ENCODE measurements at regions not wholly inside any gene's neighbourhood (a gene's known extent, or its start where the extent isn't known, plus 50 kb on each side); places are given as distances from the start of the nearest gene placed in this dataset.
A peak's percentile ranks its signal among the peaks of the same experiment; 100 is the strongest.
"Not testable (repeated sequence)": the region's sequence is repeated elsewhere in the genome, so short reads cannot be mapped to it uniquely, and the experiment has no call there.

- DNase-seq = no peak
These were observed 478.9 kb upstream of the GBE1 start for GRCh38 chr3:82240322-82240721.

- DNase-seq = no peak
These were observed 474.8 kb upstream of the GBE1 start for GRCh38 chr3:82236257-82236656.

DNA sequence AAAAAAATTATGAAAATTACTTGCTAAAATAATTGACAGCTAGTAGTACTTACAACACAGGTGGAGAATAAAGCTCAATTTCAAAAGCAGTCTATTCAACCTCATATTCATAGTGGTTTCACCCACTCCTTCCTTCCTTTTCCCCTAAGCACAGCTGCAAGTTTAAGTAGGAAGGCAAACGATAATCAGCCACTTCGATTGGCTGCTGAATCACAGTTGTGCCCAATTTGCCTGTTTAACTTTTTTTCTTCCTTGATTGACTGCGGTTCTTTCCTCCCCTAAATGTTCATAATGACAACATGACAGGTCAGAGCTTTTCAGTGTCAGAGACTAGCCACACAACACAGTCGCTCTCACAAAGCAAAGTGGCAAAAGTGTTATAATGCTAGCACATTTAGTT, 468.0 kb upstream of the GBE1 start:
- peak; percentile 14 for DNase-seq

- DNase-seq = no peak
These were observed 463.2 kb upstream of the GBE1 start for GRCh38 chr3:82224661-82225060.

GRCh38 chr3:82222401-82222800, 461.0 kb upstream of the GBE1 start:
- no peak for DNase-seq

DNA sequence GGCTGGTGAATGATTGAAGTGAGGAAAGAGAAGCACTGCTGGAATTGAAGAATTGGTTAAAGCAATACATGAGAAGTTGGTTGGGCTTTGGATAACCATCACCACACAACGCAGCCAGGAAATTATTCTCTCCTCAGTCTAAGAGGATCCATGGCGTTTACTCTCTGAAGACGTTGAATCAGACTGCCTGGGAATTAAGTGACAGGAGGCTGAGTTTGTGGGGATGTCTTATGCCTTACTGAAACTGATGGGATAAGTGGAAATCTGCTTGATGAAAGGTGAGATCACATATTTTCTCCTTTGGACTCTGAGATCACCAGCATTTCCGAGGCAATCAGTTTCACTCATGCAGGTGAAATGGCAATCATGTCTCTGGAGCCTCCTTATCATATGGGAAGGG, 456.1 kb upstream of the GBE1 start:
- DNase-seq = no peak

- DNase-seq = no peak
These were observed 446.7 kb upstream of the GBE1 start for GRCh38 chr3:82208002-82208710.

DNA sequence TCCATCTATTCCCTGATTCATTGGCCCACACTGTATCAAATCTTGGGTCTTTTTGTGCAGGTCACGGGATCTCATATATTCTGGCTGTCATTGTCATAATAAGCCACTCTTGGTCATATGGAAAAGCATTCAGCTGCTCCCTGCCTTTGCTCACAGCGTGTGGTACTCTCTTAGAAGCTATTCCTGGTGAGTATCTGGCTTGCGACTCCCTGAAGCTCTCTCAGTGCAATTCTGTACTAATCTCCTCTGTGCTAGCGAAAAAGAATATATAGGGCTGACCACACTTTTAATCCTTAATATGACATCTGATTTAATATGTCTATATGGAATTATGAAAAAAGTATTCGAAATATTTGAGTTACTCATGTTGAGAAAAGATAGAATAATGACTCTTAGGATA, 440.8 kb upstream of the GBE1 start:
- DNase-seq = no peak

DNA sequence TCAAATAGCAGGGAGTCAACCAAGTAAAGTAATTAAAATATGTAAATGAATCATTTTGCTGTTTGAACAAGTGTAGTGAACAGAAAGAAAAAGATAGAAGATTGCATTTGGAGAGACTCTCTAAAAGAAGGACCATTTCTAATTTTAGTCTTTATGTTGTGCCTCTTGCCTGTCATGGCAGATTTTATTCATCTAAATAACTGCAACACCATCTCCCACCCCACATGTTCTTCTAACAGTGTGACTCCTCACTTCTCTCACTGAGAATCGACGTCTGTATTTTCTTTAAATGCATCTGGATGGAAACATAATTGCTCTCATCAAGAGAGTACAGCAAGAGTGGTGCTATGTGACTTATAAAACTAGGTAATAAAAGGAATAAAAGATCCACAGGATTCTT, 439.9 kb upstream of the GBE1 start:
- DNase-seq = no peak

DNA sequence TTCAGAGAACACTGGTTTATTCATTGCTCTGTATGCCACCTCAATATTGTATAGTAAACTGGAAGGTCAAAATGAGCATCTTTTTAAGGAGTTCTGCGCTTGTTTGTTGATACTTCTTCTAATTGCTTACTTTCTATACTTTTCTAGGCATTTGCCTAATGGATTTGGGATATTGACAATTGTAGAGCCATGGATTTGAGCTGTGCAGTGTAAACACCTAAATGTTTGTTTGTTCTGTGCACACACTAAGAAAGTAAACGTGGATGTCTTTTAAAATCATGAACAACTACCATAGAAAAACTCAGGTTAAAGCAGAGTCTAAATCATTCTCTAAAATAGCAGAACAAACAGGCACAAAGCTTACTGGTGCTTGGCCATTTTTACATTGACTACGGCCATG, 436.6 kb upstream of the GBE1 start:
- no peak for DNase-seq

GRCh38 chr3:82196645-82197044, 435.2 kb upstream of the GBE1 start:
- no peak for DNase-seq

DNA sequence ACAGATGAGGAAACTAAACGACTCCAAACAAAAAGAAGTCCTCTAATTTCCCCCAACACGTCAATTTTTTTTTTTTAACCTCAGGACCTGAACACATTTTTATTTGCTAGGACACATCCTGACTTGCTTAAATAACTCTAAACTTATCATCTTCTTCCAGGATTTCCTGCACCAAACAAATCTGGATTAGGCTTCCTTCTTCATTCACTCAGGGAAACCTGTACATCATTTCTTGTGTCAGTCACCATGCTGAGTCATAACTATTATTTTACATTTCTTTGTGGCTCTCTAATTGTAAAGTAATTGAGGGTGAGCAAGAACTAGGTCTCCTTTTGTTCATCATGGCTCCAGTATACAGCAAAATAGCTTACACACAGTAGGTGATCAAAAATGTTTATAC, 433.4 kb upstream of the GBE1 start:
- no peak for DNase-seq

DNA sequence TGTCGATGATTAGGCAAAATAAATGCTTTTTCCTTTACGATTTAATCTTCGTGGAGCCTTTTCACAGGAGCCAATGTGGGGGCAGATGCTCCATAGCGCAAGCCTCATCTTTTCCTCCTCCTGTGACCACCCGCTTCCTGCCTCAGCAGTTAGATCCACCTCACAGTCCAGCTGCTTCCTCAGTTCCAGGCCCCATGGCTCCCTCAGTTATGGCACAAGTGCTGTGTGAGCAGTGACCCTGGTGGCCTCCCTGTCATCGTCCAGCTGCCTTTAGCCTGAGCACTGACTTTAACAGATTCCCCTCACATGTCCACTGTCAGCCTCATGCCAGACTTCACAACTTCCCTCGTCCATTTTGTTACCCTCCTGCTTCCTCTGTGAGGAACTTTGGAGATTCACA, 424.6 kb upstream of the GBE1 start:
- no peak for DNase-seq

- DNase-seq = no peak
These were observed 417.8 kb upstream of the GBE1 start for GRCh38 chr3:82179291-82179690.

- no peak for DNase-seq
These were observed 416.8 kb upstream of the GBE1 start for GRCh38 chr3:82178291-82178690.

- DNase-seq = no peak
These were observed 416.3 kb upstream of the GBE1 start for GRCh38 chr3:82177774-82178173.

GRCh38 chr3:82165266-82165665, 403.8 kb upstream of the GBE1 start:
- no peak for DNase-seq

GRCh38 chr3:82163907-82164520, 402.6 kb upstream of the GBE1 start:
- peak; percentile 5 for DNase-seq

- no peak for DNase-seq
These were observed 396.5 kb upstream of the GBE1 start for GRCh38 chr3:82157952-82158351.

- not testable (repeated sequence) for DNase-seq
These were observed 392.4 kb upstream of the GBE1 start for GRCh38 chr3:82153892-82154291.

DNA sequence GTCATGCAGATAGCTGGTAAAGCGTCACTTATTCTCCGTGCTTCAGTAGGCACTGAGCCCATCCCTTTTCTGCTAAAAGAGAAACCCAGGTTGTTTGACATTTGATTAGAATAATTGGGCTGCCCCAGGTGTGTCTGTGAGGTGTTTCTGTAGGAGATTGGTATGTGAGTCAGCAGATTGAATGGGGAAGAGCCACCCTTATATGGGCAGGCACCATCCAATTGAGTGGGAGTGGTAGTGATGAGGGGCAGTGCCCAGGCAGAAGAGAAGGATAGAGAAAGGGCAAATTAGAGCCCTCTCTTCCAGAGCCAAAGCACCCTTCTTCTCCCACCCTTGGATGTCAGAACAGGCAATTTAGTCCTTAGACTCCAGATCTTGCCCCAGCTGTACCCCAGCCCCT, 384.3 kb upstream of the GBE1 start:
- DNase-seq = no peak

DNA sequence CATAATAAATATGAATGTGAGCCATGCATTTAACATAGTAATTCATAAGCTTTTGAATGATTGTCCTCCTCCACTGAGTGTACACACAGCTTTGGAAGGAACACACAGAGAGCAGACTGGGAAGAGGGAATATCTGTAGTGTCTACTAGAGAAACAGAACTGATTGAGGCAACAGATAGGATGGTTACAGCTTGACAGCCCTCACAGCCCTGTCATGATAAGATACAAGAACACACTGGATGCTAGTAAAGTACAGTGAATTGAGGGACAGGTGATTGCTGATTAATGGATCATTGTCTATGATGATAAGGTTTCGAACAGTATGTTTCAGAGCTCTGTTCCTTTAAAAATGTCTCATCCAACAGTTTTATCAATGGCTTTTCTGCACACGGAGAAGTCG, 383.4 kb upstream of the GBE1 start:
- DNase-seq = no peak

GRCh38 chr3:82143661-82144412, 382.4 kb upstream of the GBE1 start:
- no peak for DNase-seq

DNA sequence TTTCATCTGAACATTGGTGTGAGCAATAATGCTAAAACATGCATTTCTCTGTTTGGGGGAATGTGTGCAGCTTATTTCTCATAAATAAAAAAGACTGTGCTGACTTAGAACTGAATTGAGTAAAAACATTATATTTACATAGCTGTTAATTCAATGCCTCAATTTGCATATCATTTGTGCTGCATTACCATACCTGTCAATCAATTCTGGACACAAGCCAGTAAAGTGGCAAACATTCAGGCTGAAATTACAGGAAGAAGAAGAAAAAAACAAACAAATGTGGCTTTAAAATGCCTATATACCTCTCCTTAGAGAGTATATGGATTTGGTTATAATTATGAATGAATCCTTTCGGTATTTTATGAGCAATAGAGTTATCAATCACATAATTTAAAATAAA, 380.1 kb upstream of the GBE1 start:
- DNase-seq = no peak
